Natural killer cell (primary cell): ENCODE measurements at regions not wholly inside any gene's neighbourhood (a gene's known extent, or its start where the extent isn't known, plus 50 kb on each side); places are given as distances from the start of the nearest gene placed in this dataset.

Experiments
- ATAC-seq, 3 donors: fragments of 150-1000 bp in 2 of 3; fragments of 200-7000 bp in 1 of 3; cut with Tn5 transposase; 1 replicate in 1 of 3; 2 replicates in 2 of 3; pipeline ENCODE4 v1.10.0; 2021; ENCODE audit warnings: mild to moderate bottlenecking in 2 of 3, moderate library complexity in 2 of 3
- DNase-seq, 2 donors: peaks; one replicate each; pipeline versions ENCODE4 v3.0.0 to v3.0.0-alpha.2; 2013 to 2021; ENCODE audit warnings: mixed read lengths in 1 of 2
- H3K27ac ChIP-seq: one replicate; pipeline ENCODE4 v1.5.1; 2013; ENCODE audit warnings: mild to moderate bottlenecking, low read length
- H3K27me3 ChIP-seq: one replicate; pipeline ENCODE4 v1.6.1; 2013; ENCODE audit warnings: low read length; ENCODE audit not compliant: control insufficient read depth, insufficient read depth
- H3K36me3 ChIP-seq: one replicate; pipeline ENCODE4 v1.6.1; 2013; ENCODE audit warnings: low read length; ENCODE audit not compliant: control insufficient read depth, insufficient read depth
- H3K4me1 ChIP-seq: one replicate; pipeline ENCODE4 v1.6.1; 2013; ENCODE audit warnings: low read length; ENCODE audit not compliant: control insufficient read depth, insufficient read depth
- H3K4me3 ChIP-seq: one replicate; pipeline ENCODE4 v1.5.1; 2013; ENCODE audit warnings: low read length
- H3K9me3 ChIP-seq: one replicate; pipeline ENCODE4 v1.6.1; 2013; ENCODE audit warnings: low read length; ENCODE audit not compliant: control insufficient read depth, insufficient read depth
- H3K27ac Mint-ChIP-seq, 2 donors: one replicate each; pipeline ENCODE4 v1.8.0; 2022; ENCODE audit warnings: mild to moderate bottlenecking in 2 of 2, mixed read lengths in 2 of 2, moderate library complexity in 1 of 2
- H3K27me3 Mint-ChIP-seq, 2 donors: one replicate each; pipeline ENCODE4 v1.8.0; 2022; ENCODE audit warnings: low read depth in 2 of 2, mixed read lengths in 2 of 2
- H3K36me3 Mint-ChIP-seq: one replicate; pipeline ENCODE4 v1.8.0; 2022; ENCODE audit warnings: mixed read lengths
- H3K4me1 Mint-ChIP-seq, 2 donors: one replicate each; pipeline ENCODE4 v1.8.0; 2022; ENCODE audit warnings: mixed read lengths in 2 of 2
- H3K4me3 Mint-ChIP-seq: one replicate; pipeline ENCODE4 v1.8.0; 2022; ENCODE audit warnings: mild to moderate bottlenecking, moderate library complexity, mixed read lengths
- H3K9me3 Mint-ChIP-seq, 2 donors: one replicate each; pipeline ENCODE4 v1.8.0; 2022; ENCODE audit warnings: mixed read lengths in 2 of 2
- WGBS: methylation state at CpG from one replicate; pipeline ENCODE4 v1.1.7; 2013; ENCODE audit warnings: missing lambda C conversion rate; ENCODE audit not compliant: insufficient coverage; 5-methylcytosine and 5-hydroxymethylcytosine counted together
- intact Hi-C: fragments of 100-400 bp; cut with micrococcal nuclease; formaldehyde crosslinking; loops from one replicate; pipeline ENCODE4 v1.14.2; 2022
- TF ChIP-seq, protein P1 (sequence below): fragments of 200-600 bp; IDR thresholded peaks from one replicate; pipeline ENCODE4 v1.8.0; 2022; ENCODE audit warnings: antibody characterized with exemption

- peaks cover 4% of the 10 kb centered on the region for H3K4me1 ChIP-seq
- Mint-ChIP-seq H3K27ac (no peak overlapping the region), H3K4me3 (no peak overlapping the region), H3K36me3 (peaks cover 7% of the 10 kb centered on the region), H3K9me3 (peaks cover 3 to 4% of the 10 kb centered on the region in 2 donors), H3K4me1 (no peaks in the 10 kb centered on the region), H3K27me3 (peaks cover 52 to 71% of the 10 kb centered on the region in 2 donors)
- no peak for DNase-seq
- 52% methylated on average over 7 of the region's 7 CpGs for WGBS
- ATAC-seq, result no peak
- H3K27ac ChIP-seq, result no peak overlapping the region
- H3K9me3 ChIP-seq, result no peaks in the 10 kb centered on the region
- intact Hi-C loops, result no loop called here
- no peak overlapping the region for H3K4me3 ChIP-seq
- peaks cover 14% of the 10 kb centered on the region for H3K27me3 ChIP-seq
- TF ChIP-seq, protein P1, sequence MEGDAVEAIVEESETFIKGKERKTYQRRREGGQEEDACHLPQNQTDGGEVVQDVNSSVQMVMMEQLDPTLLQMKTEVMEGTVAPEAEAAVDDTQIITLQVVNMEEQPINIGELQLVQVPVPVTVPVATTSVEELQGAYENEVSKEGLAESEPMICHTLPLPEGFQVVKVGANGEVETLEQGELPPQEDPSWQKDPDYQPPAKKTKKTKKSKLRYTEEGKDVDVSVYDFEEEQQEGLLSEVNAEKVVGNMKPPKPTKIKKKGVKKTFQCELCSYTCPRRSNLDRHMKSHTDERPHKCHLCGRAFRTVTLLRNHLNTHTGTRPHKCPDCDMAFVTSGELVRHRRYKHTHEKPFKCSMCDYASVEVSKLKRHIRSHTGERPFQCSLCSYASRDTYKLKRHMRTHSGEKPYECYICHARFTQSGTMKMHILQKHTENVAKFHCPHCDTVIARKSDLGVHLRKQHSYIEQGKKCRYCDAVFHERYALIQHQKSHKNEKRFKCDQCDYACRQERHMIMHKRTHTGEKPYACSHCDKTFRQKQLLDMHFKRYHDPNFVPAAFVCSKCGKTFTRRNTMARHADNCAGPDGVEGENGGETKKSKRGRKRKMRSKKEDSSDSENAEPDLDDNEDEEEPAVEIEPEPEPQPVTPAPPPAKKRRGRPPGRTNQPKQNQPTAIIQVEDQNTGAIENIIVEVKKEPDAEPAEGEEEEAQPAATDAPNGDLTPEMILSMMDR, result no peak
- no peaks in the 10 kb centered on the region for H3K36me3 ChIP-seq
Observed at GRCh38 chr9:126217797-126218196, 108.8 kb upstream of the MVB12B start.

GRCh38 chr9:126218359-126219125, 108.1 kb upstream of the MVB12B start:
- Histone ChIP-seq H3K27ac (no peak overlapping the region), H3K9me3 (no peaks in the 10 kb centered on the region), H3K4me3 (no peak overlapping the region), H3K27me3 (peaks cover 18% of the 10 kb centered on the region), H3K4me1 (peaks cover 6% of the 10 kb centered on the region), H3K36me3 (no peaks in the 10 kb centered on the region)
- H3K36me3 Mint-ChIP-seq, result peaks cover 7% of the 10 kb centered on the region
- H3K4me3 Mint-ChIP-seq, result no peak overlapping the region
- H3K27me3 Mint-ChIP-seq, result peaks cover 52 to 72% of the 10 kb centered on the region in 2 donors
- intact Hi-C loops, result no loop called here
- ATAC-seq, result no peak
- H3K4me1 Mint-ChIP-seq, result no peaks in the 10 kb centered on the region
- H3K27ac Mint-ChIP-seq, result no peak overlapping the region
- TF ChIP-seq, protein P1, result no peak
- peaks cover 3 to 4% of the 10 kb centered on the region in 2 donors for H3K9me3 Mint-ChIP-seq
- WGBS, result 82% methylated on average over 10 of the region's 10 CpGs
- DNase-seq, result no peak

- peaks cover 3 to 4% of the 10 kb centered on the region in 2 donors for H3K9me3 Mint-ChIP-seq
- H3K36me3 ChIP-seq, result no peaks in the 10 kb centered on the region
- 83% methylated on average over 2 of the region's 2 CpGs for WGBS
Observed at GRCh38 chr9:126219166-126219565, 107.5 kb upstream of the MVB12B start.

More at GRCh38 chr9:126219166-126219565, 107.5 kb upstream of the MVB12B start:
- DNase-seq, result no peak
- ATAC-seq, result no peak
- peaks cover 4% of the 10 kb centered on the region for H3K36me3 Mint-ChIP-seq
- no peaks in the 10 kb centered on the region for H3K4me1 Mint-ChIP-seq
- TF ChIP-seq, protein P1, result no peak
- H3K4me3 ChIP-seq, result no peak overlapping the region
- H3K27me3 ChIP-seq, result peaks cover 18% of the 10 kb centered on the region
- peaks cover 59 to 76% of the 10 kb centered on the region in 2 donors for H3K27me3 Mint-ChIP-seq
- peaks cover 6% of the 10 kb centered on the region for H3K4me1 ChIP-seq
- no peak overlapping the region for H3K27ac Mint-ChIP-seq
- no peaks in the 10 kb centered on the region for H3K9me3 ChIP-seq
- H3K27ac ChIP-seq, result no peak overlapping the region
- no peak overlapping the region for H3K4me3 Mint-ChIP-seq
- intact Hi-C loops, result no loop called here
